Neural cell (in vitro differentiated cells): ENCODE measurements at regions not wholly inside any gene's neighbourhood (a gene's known extent, or its start where the extent isn't known, plus 50 kb on each side); places are given as distances from the start of the nearest gene placed in this dataset.

ENCODE experiments used
- EZH2 ChIP-seq: fragments of 200-600, 300-800 bp; shearing (Covaris generic), sonication (generic); IDR thresholded peaks from 2 replicates; pipeline ENCODE4 v1.6.1; 2014; ENCODE audit warnings: antibody characterized with exemption, low read length, borderline replicate concordance, mild to moderate bottlenecking; ENCODE audit not compliant: insufficient read depth, poor library complexity, severe bottlenecking
- POLR2AphosphoS5 ChIP-seq: IDR thresholded peaks from 2 replicates; pipeline ENCODE4 v1.6.1; 2012
- SMC3 ChIP-seq: fragments of 450-650 bp; conservative IDR thresholded peaks from 2 replicates; pipeline ENCODE4 v1.6.1; 2014; ENCODE audit warnings: antibody characterized with exemption, mild to moderate bottlenecking, moderate library complexity; ENCODE audit not compliant: poor library complexity
- TAF1 ChIP-seq: IDR thresholded peaks from 2 replicates; pipeline ENCODE4 v1.6.1; 2012; ENCODE audit warnings: low read depth
- TF ChIP-seq, protein P1 (sequence below): fragments of 450-650 bp; IDR thresholded peaks from 2 replicates; pipeline ENCODE4 v1.5.1; 2014; ENCODE audit warnings: antibody characterized with exemption, mild to moderate bottlenecking, moderate library complexity; ENCODE audit not compliant: poor library complexity, severe bottlenecking

DNA sequence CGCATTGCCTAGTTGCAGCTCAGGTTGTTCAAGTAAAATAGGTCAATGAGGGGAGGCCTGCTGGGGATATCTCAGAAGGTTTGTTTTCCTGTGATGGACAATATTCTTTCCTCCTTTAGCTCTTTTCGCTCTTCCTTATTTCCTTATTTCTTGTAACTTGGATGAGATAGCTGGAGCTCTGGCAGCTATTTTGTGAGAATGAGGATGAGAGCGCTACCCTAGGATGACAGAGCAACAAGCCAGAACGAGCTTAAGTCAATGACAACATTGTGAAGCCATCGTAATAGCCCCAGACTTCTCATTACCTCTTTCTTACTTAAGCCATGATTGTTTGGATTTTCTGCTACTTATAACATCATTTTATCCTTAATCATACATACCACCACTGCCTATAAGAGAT, 124.3 kb upstream of the GATB start:
- TF ChIP-seq TAF1 (no peak), SMC3 (no peak), EZH2 (no peak), POLR2AphosphoS5 (no peak)
- TF ChIP-seq, protein P1, sequence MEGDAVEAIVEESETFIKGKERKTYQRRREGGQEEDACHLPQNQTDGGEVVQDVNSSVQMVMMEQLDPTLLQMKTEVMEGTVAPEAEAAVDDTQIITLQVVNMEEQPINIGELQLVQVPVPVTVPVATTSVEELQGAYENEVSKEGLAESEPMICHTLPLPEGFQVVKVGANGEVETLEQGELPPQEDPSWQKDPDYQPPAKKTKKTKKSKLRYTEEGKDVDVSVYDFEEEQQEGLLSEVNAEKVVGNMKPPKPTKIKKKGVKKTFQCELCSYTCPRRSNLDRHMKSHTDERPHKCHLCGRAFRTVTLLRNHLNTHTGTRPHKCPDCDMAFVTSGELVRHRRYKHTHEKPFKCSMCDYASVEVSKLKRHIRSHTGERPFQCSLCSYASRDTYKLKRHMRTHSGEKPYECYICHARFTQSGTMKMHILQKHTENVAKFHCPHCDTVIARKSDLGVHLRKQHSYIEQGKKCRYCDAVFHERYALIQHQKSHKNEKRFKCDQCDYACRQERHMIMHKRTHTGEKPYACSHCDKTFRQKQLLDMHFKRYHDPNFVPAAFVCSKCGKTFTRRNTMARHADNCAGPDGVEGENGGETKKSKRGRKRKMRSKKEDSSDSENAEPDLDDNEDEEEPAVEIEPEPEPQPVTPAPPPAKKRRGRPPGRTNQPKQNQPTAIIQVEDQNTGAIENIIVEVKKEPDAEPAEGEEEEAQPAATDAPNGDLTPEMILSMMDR: no peak
